Sigmoid colon (tissue), 6 donors: ENCODE measurements at regions not wholly inside any gene's neighbourhood (a gene's known extent, or its start where the extent isn't known, plus 50 kb on each side); places are given as distances from the start of the nearest gene placed in this dataset.

Experiments used
- DNase-seq: peaks from one replicate; pipeline ENCODE4 v3.0.0-alpha.2; 2019
- H3K27ac ChIP-seq, 4 donors: fragments of 200-600 bp; sonication (generic); one replicate each; pipeline ENCODE4 v1.5.1; 2016 to 2019; ENCODE audit warnings: mild to moderate bottlenecking in 1 of 4
- H3K27me3 ChIP-seq, 3 donors: fragments of 200-600 bp; sonication (generic); one replicate each; pipeline ENCODE4 v1.5.1; 2019; ENCODE audit warnings: mild to moderate bottlenecking in 1 of 3
- H3K36me3 ChIP-seq, 4 donors: fragments of 200-600 bp; sonication (generic); one replicate each; pipeline ENCODE4 v1.5.1; 2016 to 2019
- H3K4me1 ChIP-seq, 4 donors: fragments of 200-600 bp; sonication (generic); one replicate each; pipeline ENCODE4 v1.5.1; 2017 to 2019
- H3K4me3 ChIP-seq, 4 donors: fragments of 200-600 bp; sonication (generic); one replicate each; pipeline ENCODE4 v1.5.1; 2017 to 2019; ENCODE audit warnings: mild to moderate bottlenecking in 2 of 4, moderate library complexity in 1 of 4
- H3K9me3 ChIP-seq, 4 donors: fragments of 200-600 bp in 3 of 4; sonication (generic) in 3 of 4; one replicate each; pipeline versions ENCODE4 v1.5.1 to v1.6.1; 2013 to 2019
- CTCF ChIP-seq, 4 experiments: fragments of 450-650 bp in 3 of 4; fragments of 200-600 bp in 1 of 4; IDR thresholded peaks; one replicate each; pipeline ENCODE4 v1.5.1; 2016 to 2019; ENCODE audit warnings: antibody characterized with exemption in 4 of 4, mild to moderate bottlenecking in 3 of 4, moderate library complexity in 2 of 4
- EP300 ChIP-seq, 4 donors: sonication (generic); formaldehyde crosslinking; IDR thresholded peaks; one replicate each; pipeline ENCODE4 v1.6.1; 2017; ENCODE audit warnings: antibody characterized with exemption in 4 of 4
- POLR2A ChIP-seq, 2 donors: fragments of 450-650 bp; IDR thresholded peaks; one replicate each; pipeline ENCODE4 v1.6.1; 2016; ENCODE audit warnings: antibody characterized with exemption in 2 of 2, mild to moderate bottlenecking in 2 of 2, moderate library complexity in 2 of 2
- POLR2AphosphoS5 ChIP-seq, 4 donors: sonication (generic); formaldehyde crosslinking; IDR thresholded peaks; one replicate each; pipeline ENCODE4 v1.6.1; 2017; ENCODE audit warnings: antibody characterized with exemption in 4 of 4
- WGBS, 2 donors: extraction: QIAGEN DNeasy Blood & Tissue Kit; methylation state at CpG; one replicate each; pipeline ENCODE4 v1.1.7; 2013; 5-methylcytosine and 5-hydroxymethylcytosine counted together
- intact Hi-C: fragments of 100-400 bp; cut with DNase I; formaldehyde crosslinking; loops from one replicate; pipeline ENCODE4 v1.15.1; 2023
- donor health status: healthy with polysubstance abuse.
- donor health status: healthy.

GRCh38 chr14:87837296-87837695 lies 155.7 kb downstream of the GALC start:
- intact Hi-C loops = no loop called here
- no peaks in the 10 kb centered on the region for H3K9me3 ChIP-seq
- no peaks in the 10 kb centered on the region for H3K4me1 ChIP-seq
- TF ChIP-seq CTCF (IDR thresholded peaks at IDR 0.05) = no peak
- TF ChIP-seq POLR2A (IDR thresholded peaks at IDR 0.05) = no peak
- no peak for TF ChIP-seq POLR2AphosphoS5 (IDR thresholded peaks at IDR 0.05)
- no peak for TF ChIP-seq EP300 (IDR thresholded peaks at IDR 0.05)
- H3K36me3 ChIP-seq = no peaks in the 10 kb centered on the region
- DNase-seq = no peak
- no peaks in the 10 kb centered on the region for H3K27me3 ChIP-seq
- H3K27ac ChIP-seq = no peak overlapping the region
- H3K4me3 ChIP-seq = no peak overlapping the region
- WGBS, 2 donors = 59 to 79% methylated on average over 1 of the region's 1 CpG

DNA sequence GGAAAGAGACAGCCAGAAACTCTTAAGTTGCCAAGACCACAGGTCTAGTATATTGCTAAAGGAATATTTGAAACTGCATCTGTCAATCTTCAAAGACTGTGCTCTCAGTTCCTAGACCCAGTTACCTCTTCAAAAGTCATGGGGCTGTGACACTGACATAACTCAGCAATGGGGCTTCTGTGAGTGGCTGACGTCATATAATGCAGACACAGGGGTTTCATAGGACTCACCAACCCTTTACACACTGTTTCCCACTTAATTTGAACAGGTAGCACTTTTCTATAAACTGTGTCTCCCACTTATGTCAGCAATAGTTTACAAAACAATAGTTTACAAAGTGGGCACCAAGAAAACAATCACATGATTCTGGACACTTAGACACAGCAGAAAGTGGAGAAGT lies 158.4 kb downstream of the GALC start:
- no peaks in the 10 kb centered on the region for H3K9me3 ChIP-seq
- no peak for DNase-seq
- H3K4me3 ChIP-seq = no peak overlapping the region
- H3K36me3 ChIP-seq = no peaks in the 10 kb centered on the region
- intact Hi-C loops = no loop called here
- no peak overlapping the region for H3K27ac ChIP-seq
- no peaks in the 10 kb centered on the region for H3K4me1 ChIP-seq
- H3K27me3 ChIP-seq = no peaks in the 10 kb centered on the region
- 65 to 74% methylated on average over 1 of the region's 1 CpG for WGBS, 2 donors
- TF ChIP-seq EP300 (IDR thresholded peaks at IDR 0.05) (no peak), POLR2AphosphoS5 (IDR thresholded peaks at IDR 0.05) (no peak), CTCF (IDR thresholded peaks at IDR 0.05) (no peak), POLR2A (IDR thresholded peaks at IDR 0.05) (no peak)

- TF ChIP-seq POLR2AphosphoS5 (IDR thresholded peaks at IDR 0.05) (no peak), EP300 (IDR thresholded peaks at IDR 0.05) (no peak), POLR2A (IDR thresholded peaks at IDR 0.05) (no peak), CTCF (IDR thresholded peaks at IDR 0.05) (no peak)
- no peaks in the 10 kb centered on the region for H3K36me3 ChIP-seq
- H3K27me3 ChIP-seq = no peaks in the 10 kb centered on the region
- no peaks in the 10 kb centered on the region for H3K9me3 ChIP-seq
- no peaks in the 10 kb centered on the region for H3K4me1 ChIP-seq
- H3K4me3 ChIP-seq = no peak overlapping the region
- 51 to 93% methylated on average over 1 of the region's 1 CpG for WGBS, 2 donors
- H3K27ac ChIP-seq = no peak overlapping the region
- no peak for DNase-seq
- intact Hi-C loops = no loop called here
Observed at GRCh38 chr14:87833026-87833425, 160.0 kb downstream of the GALC start.

- Histone ChIP-seq H3K4me1 (no peaks in the 10 kb centered on the region), H3K4me3 (no peak overlapping the region), H3K9me3 (no peaks in the 10 kb centered on the region), H3K36me3 (no peaks in the 10 kb centered on the region), H3K27ac (no peak overlapping the region), H3K27me3 (no peaks in the 10 kb centered on the region)
- TF ChIP-seq EP300 (IDR thresholded peaks at IDR 0.05) (no peak), POLR2AphosphoS5 (IDR thresholded peaks at IDR 0.05) (no peak), CTCF (IDR thresholded peaks at IDR 0.05) (no peak), POLR2A (IDR thresholded peaks at IDR 0.05) (no peak)
- no peak for DNase-seq
- intact Hi-C loops = no loop called here
- WGBS, 2 donors = 45 to 59% methylated on average over 2 of the region's 2 CpGs
Observed at GRCh38 chr14:87830443-87831096, 162.4 kb downstream of the GALC start.

DNA sequence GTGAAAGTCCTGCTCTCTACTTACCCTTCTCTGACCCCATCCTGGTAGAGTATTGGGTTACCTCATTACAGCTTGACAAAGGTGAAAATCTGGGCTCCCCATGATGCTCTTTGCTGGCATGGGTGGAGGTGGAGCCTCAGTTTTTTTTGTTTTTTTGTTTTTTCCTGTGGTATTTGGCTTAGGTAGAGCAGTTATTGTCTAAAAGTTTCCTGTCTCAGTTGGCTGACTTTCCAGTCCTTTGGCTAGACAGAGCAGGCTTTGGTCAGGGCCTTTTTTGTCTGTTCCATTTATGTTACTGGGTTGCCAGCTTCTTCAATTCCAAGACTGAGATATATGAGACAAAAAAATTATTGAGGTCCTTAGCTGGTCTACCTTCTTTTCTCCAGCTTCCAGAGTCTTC lies 163.4 kb downstream of the GALC start:
- intact Hi-C loops = no loop called here
- DNase-seq = no peak
- no peaks in the 10 kb centered on the region for H3K4me1 ChIP-seq
- H3K9me3 ChIP-seq = no peaks in the 10 kb centered on the region
- no peak overlapping the region for H3K27ac ChIP-seq
- TF ChIP-seq EP300 (IDR thresholded peaks at IDR 0.05) = no peak
- TF ChIP-seq POLR2A (IDR thresholded peaks at IDR 0.05) = no peak
- TF ChIP-seq POLR2AphosphoS5 (IDR thresholded peaks at IDR 0.05) = no peak
- no peak for TF ChIP-seq CTCF (IDR thresholded peaks at IDR 0.05)
- no peaks in the 10 kb centered on the region for H3K27me3 ChIP-seq
- H3K36me3 ChIP-seq = no peaks in the 10 kb centered on the region
- no peak overlapping the region for H3K4me3 ChIP-seq
